H1 (cell line): ENCODE measurements at regions not wholly inside any gene's neighbourhood (a gene's known extent, or its start where the extent isn't known, plus 50 kb on each side); places are given as distances from the start of the nearest gene placed in this dataset.

Experiments used
- CTCF ChIP-seq, 3 experiments: IDR thresholded peaks; 1 replicate in 2 of 3; 2 replicates in 1 of 3; pipeline versions ENCODE4 v1.5.1 to v1.6.1; 2011; ENCODE audit warnings: low read length in 3 of 3, mild to moderate bottlenecking in 3 of 3, inconsistent platforms in 2 of 3, low read depth in 1 of 3, moderate library complexity in 1 of 3; ENCODE audit not compliant: insufficient read depth in 1 of 3; ENCODE audit errors: control extremely low read depth in 1 of 3
- HDAC2 ChIP-seq, 2 experiments: fragments of 300-600 bp in 1 of 2; sonication (generic) in 1 of 2; IDR thresholded peaks; 2 replicates each; pipeline ENCODE4 v1.6.1; 2011 to 2012; ENCODE audit warnings: low read depth in 2 of 2, low read length in 2 of 2, mild to moderate bottlenecking in 2 of 2, moderate library complexity in 2 of 2, borderline replicate concordance in 1 of 2, inconsistent platforms in 1 of 2

- TF ChIP-seq HDAC2 (IDR thresholded peaks at IDR 0.05; ENCODE audit: borderline replicate concordance in 1 of 2, low read depth in 2 of 2, low read length in 2 of 2) (no peak), CTCF (IDR thresholded peaks at IDR 0.05; ENCODE audit: control extremely low read depth in 1 of 3, insufficient read depth in 1 of 3, low read depth in 1 of 3, low read length in 3 of 3) (no peak)
- TF ChIP-seq, all 59 proteins: peak for 0
Measured at GRCh38 chr6:147080225-147080624, 124.0 kb upstream of the STXBP5 start (continued).
